OCI-LY1 (cell line): ENCODE measurements at regions not wholly inside any gene's neighbourhood (a gene's known extent, or its start where the extent isn't known, plus 50 kb on each side); places are given as distances from the start of the nearest gene placed in this dataset.

ENCODE experiments used
- H2AFZ ChIP-seq: fragments of 200-600 bp; sonication (generic), shearing (Covaris generic); 2 replicates; pipeline ENCODE4 v1.6.0; 2014; ENCODE audit warnings: antibody characterized with exemption, mild to moderate bottlenecking, low read length
- H3F3A ChIP-seq: fragments of 200-600 bp; sonication (generic), shearing (Covaris generic); 2 replicates; pipeline ENCODE4 v1.6.0; 2014; ENCODE audit warnings: mild to moderate bottlenecking, antibody characterized with exemption, low read length, moderate library complexity; ENCODE audit not compliant: insufficient read depth
- H3K27ac ChIP-seq: fragments of 200-600 bp; sonication (generic); 2 replicates; pipeline ENCODE4 v1.5.1; 2014; ENCODE audit warnings: low read length, mixed run types, mild to moderate bottlenecking, low read depth; ENCODE audit not compliant: poor library complexity, severe bottlenecking
- H3K27me3 ChIP-seq: fragments of 200-600 bp; sonication (generic); 2 replicates; pipeline ENCODE4 v1.6.0; 2014; ENCODE audit warnings: antibody characterized with exemption, mild to moderate bottlenecking, low read length, moderate library complexity; ENCODE audit not compliant: insufficient read depth
- H3K36me3 ChIP-seq: fragments of 200-600 bp; sonication (generic); 2 replicates; pipeline ENCODE4 v1.6.1; 2014; ENCODE audit warnings: mild to moderate bottlenecking, antibody characterized with exemption, low read length, moderate library complexity, mixed read lengths; ENCODE audit not compliant: insufficient read depth
- H3K4me1 ChIP-seq: fragments of 200-600 bp; sonication (generic); 2 replicates; pipeline ENCODE4 v1.5.1; 2014; ENCODE audit warnings: mild to moderate bottlenecking, low read length, moderate library complexity; ENCODE audit not compliant: insufficient read depth, severe bottlenecking
- H3K4me2 ChIP-seq: fragments of 200-600 bp; sonication (generic), shearing (Covaris generic); 2 replicates; pipeline ENCODE4 v1.6.1; 2014; ENCODE audit warnings: low read length
- H3K4me3 ChIP-seq: fragments of 200-600 bp; sonication (generic); 2 replicates; pipeline ENCODE4 v1.5.1; 2014; ENCODE audit warnings: low read length, low read depth, mild to moderate bottlenecking, mixed read lengths; ENCODE audit not compliant: poor library complexity, severe bottlenecking
- H3K79me2 ChIP-seq: fragments of 200-600 bp; shearing (Covaris generic); 2 replicates; pipeline ENCODE4 v1.6.1; 2016; ENCODE audit warnings: mixed run types, low read length, mixed read lengths; ENCODE audit not compliant: insufficient read depth
- H3K9ac ChIP-seq: fragments of 200-600 bp; sonication (generic), shearing (Covaris generic); 2 replicates; pipeline ENCODE4 v1.6.1; 2014; ENCODE audit warnings: mild to moderate bottlenecking, low read length, mixed read lengths
- H3K9me2 ChIP-seq: fragments of 200-600 bp; sonication (generic), shearing (Covaris generic); 2 replicates; pipeline ENCODE4 v1.6.1; 2014; ENCODE audit warnings: low read depth, mild to moderate bottlenecking, low read length, mixed read lengths
- H3K9me3 ChIP-seq: fragments of 200-600 bp; shearing (Covaris generic); 2 replicates; pipeline ENCODE4 v1.6.1; 2014; ENCODE audit warnings: low read length, mixed read lengths
- H4K20me1 ChIP-seq: fragments of 200-600 bp; sonication (generic), shearing (Covaris generic); 2 replicates; pipeline ENCODE4 v1.6.0; 2016; ENCODE audit warnings: mild to moderate bottlenecking, low read length; ENCODE audit not compliant: insufficient read depth
- CTCF ChIP-seq: fragments of 200-600 bp; sonication (generic), shearing (Covaris generic); IDR thresholded peaks from 2 replicates; pipeline ENCODE4 v1.5.1; 2017; ENCODE audit warnings: mild to moderate bottlenecking, antibody characterized with exemption, low read length, moderate library complexity, mixed read lengths
- EZH2 ChIP-seq: fragments of 200-600 bp; sonication (generic), shearing (Covaris generic); IDR thresholded peaks from 2 replicates; pipeline ENCODE4 v1.8.0; 2017; ENCODE audit warnings: borderline replicate concordance, mixed run types, mild to moderate bottlenecking, antibody characterized with exemption, low read length, moderate library complexity, mixed read lengths

- Histone ChIP-seq H3K27me3 (no peaks in the 10 kb centered on the region), H3K4me1 (no peaks in the 10 kb centered on the region), H4K20me1 (no peaks in the 10 kb centered on the region), H3K36me3 (no peaks in the 10 kb centered on the region), H3K9me3 (no peaks in the 10 kb centered on the region), H3K4me2 (no peak overlapping the region), H3K4me3 (no peak overlapping the region), H3K27ac (no peak overlapping the region), H3K79me2 (no peaks in the 10 kb centered on the region), H3K9me2 (no peaks in the 10 kb centered on the region), H3K9ac (no peak overlapping the region), H3F3A (no peaks in the 10 kb centered on the region), H2AFZ (no peak overlapping the region)
- no peak for TF ChIP-seq EZH2
- no peak for TF ChIP-seq CTCF
These were observed 73.7 kb upstream of the PLET1 start for GRCh38 chr11:112334381-112334780.

GRCh38 chr11:112336356-112336886, 75.8 kb upstream of the PLET1 start:
- no peak overlapping the region for H3K4me2 ChIP-seq
- TF ChIP-seq EZH2 = no peak
- TF ChIP-seq CTCF = no peak
- H3K9ac ChIP-seq = no peak overlapping the region
- H3F3A ChIP-seq = no peaks in the 10 kb centered on the region
- no peaks in the 10 kb centered on the region for H3K9me2 ChIP-seq
- no peak overlapping the region for H3K27ac ChIP-seq
- no peaks in the 10 kb centered on the region for H3K36me3 ChIP-seq
- H3K79me2 ChIP-seq = no peaks in the 10 kb centered on the region
- H3K4me3 ChIP-seq = no peak overlapping the region
- H3K9me3 ChIP-seq = no peaks in the 10 kb centered on the region
- H4K20me1 ChIP-seq = no peaks in the 10 kb centered on the region
- no peak overlapping the region for H2AFZ ChIP-seq
- no peaks in the 10 kb centered on the region for H3K4me1 ChIP-seq
- H3K27me3 ChIP-seq = no peaks in the 10 kb centered on the region

GRCh38 chr11:112339566-112339965, 78.9 kb upstream of the PLET1 start:
- Histone ChIP-seq H3K9me2 (no peaks in the 10 kb centered on the region), H3K79me2 (no peaks in the 10 kb centered on the region), H3K27me3 (peaks cover 5% of the 10 kb centered on the region; the same call in 1 of the 2 replicates), H3K9me3 (no peaks in the 10 kb centered on the region), H2AFZ (no peak overlapping the region), H3K4me2 (no peak overlapping the region), H3K36me3 (no peaks in the 10 kb centered on the region), H3K27ac (no peak overlapping the region), H3K4me1 (no peaks in the 10 kb centered on the region), H4K20me1 (no peaks in the 10 kb centered on the region), H3F3A (no peaks in the 10 kb centered on the region), H3K4me3 (no peak overlapping the region), H3K9ac (no peak overlapping the region)
- TF ChIP-seq EZH2 = no peak
- TF ChIP-seq CTCF = no peak
